ENCODE measurements at regions not wholly inside any gene's neighbourhood (a gene's known extent, or its start where the extent isn't known, plus 50 kb on each side); places are given as distances from the start of the nearest gene placed in this dataset.

GRCh38 chr7:81526971-81527370 is 242.9 kb downstream of the HGF start:
- H3K4me1 ChIP-seq = no peaks in the 10 kb centered on the region
- H3K27ac ChIP-seq = no peak overlapping the region
- no peak for ATAC-seq
- no peaks in the 10 kb centered on the region for H3K9me3 ChIP-seq
- no peak for DNase-seq
- no peaks in the 10 kb centered on the region for H3K27me3 ChIP-seq
- no peak overlapping the region for H3K4me3 ChIP-seq
- no peak for TF ChIP-seq CTCF (IDR thresholded peaks at IDR 0.05)
- intact Hi-C loops (cut with DNase I) = no loop called here
- no peaks in the 10 kb centered on the region for H3K36me3 ChIP-seq

- TF ChIP-seq CTCF (IDR thresholded peaks at IDR 0.05) = no peak
- Histone ChIP-seq H3K4me3 (no peak overlapping the region), H3K4me1 (no peaks in the 10 kb centered on the region), H3K27ac (no peak overlapping the region), H3K36me3 (no peaks in the 10 kb centered on the region), H3K27me3 (no peaks in the 10 kb centered on the region), H3K9me3 (no peaks in the 10 kb centered on the region)
- DNase-seq (no peak), ATAC-seq (no peak)
- intact Hi-C loops (cut with DNase I) = no loop called here
Measured at GRCh38 chr7:81525841-81526240, 244.0 kb downstream of the HGF start.

- Histone ChIP-seq H3K4me3 (no peak overlapping the region), H3K27ac (no peak overlapping the region), H3K36me3 (no peaks in the 10 kb centered on the region), H3K27me3 (no peaks in the 10 kb centered on the region), H3K4me1 (no peaks in the 10 kb centered on the region), H3K9me3 (no peaks in the 10 kb centered on the region)
- TF ChIP-seq CTCF (IDR thresholded peaks at IDR 0.05) = no peak
- no peak for ATAC-seq
- intact Hi-C loops (cut with DNase I) = no loop called here
- no peak for DNase-seq
Measured at GRCh38 chr7:81519886-81520285, 250.0 kb downstream of the HGF start.

GRCh38 chr7:81516898-81517297 is 252.9 kb downstream of the HGF start:
- intact Hi-C loops (cut with DNase I) = no loop called here
- H3K4me1 ChIP-seq = no peaks in the 10 kb centered on the region
- DNase-seq = no peak
- no peak overlapping the region for H3K4me3 ChIP-seq
- no peaks in the 10 kb centered on the region for H3K36me3 ChIP-seq
- H3K9me3 ChIP-seq = no peaks in the 10 kb centered on the region
- H3K27me3 ChIP-seq = no peaks in the 10 kb centered on the region
- no peak overlapping the region for H3K27ac ChIP-seq
- ATAC-seq = no peak
- TF ChIP-seq CTCF (IDR thresholded peaks at IDR 0.05) = no peak

GRCh38 chr7:81515009-81515408 is 254.8 kb downstream of the HGF start:
- no peak for TF ChIP-seq CTCF (IDR thresholded peaks at IDR 0.05)
- no peaks in the 10 kb centered on the region for H3K4me1 ChIP-seq
- no peaks in the 10 kb centered on the region for H3K36me3 ChIP-seq
- H3K27ac ChIP-seq = no peak overlapping the region
- no peaks in the 10 kb centered on the region for H3K9me3 ChIP-seq
- ATAC-seq (no peak), DNase-seq (peak in 1 of 4 donors; percentile 10)
- no peaks in the 10 kb centered on the region for H3K27me3 ChIP-seq
- H3K4me3 ChIP-seq = no peak overlapping the region
- intact Hi-C loops (cut with DNase I) = no loop called here

Data from left lung (tissue), 4 donors.